NCI-H2196 treated with DMSO at 0.1 percent for 48 hours (cell line): ENCODE measurements at regions not wholly inside any gene's neighbourhood (a gene's known extent, or its start where the extent isn't known, plus 50 kb on each side); places are given as distances from the start of the nearest gene placed in this dataset.
"Not testable (repeated sequence)": the region's sequence is repeated elsewhere in the genome, so short reads cannot be mapped to it uniquely, and the experiment has no call there.

Experiments
- DNase-seq: peaks from one replicate; lab custom pipeline; 2025; ENCODE audit not compliant: unreplicated experiment; lab: John Stamatoyannopoulos, UW

- no peak for DNase-seq
Measured at GRCh38 chr15:66882251-66883020, 180.4 kb downstream of the SMAD6 start.

DNA sequence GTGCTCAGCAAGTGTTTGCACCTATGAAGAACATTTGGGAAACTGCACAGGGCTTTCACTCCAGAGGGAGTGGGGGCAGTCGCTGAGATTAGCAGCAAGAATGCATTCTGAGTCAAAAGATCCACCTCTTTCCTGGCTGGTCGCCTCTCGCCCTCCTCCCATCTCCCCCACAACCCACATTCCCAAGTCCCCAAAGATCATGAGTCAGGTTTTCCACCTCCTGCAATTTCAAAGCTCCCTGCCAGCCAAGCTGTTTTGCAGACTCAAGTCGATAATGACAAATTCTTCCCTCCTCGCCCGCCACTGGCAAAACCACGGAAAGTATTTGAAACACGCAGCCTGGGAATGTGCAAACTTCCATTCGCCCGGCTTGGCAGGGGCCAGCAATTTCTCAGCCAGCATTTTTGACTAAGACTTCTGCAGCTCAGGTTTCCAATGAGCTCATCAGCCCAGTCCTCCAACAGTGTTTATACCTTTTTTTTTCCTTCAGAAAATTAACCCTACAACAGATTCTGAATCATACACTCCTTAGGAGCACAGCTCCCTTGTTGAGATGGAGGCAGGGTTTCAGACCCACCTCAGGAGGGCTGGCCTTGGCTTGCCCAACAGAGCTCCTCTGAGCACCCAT lies 181.4 kb downstream of the SMAD6 start:
- DNase-seq = peak; percentile 26

- DNase-seq = no peak
Measured at GRCh38 chr15:66884115-66884622, 181.2 kb upstream of the SMAD3 start.

DNA sequence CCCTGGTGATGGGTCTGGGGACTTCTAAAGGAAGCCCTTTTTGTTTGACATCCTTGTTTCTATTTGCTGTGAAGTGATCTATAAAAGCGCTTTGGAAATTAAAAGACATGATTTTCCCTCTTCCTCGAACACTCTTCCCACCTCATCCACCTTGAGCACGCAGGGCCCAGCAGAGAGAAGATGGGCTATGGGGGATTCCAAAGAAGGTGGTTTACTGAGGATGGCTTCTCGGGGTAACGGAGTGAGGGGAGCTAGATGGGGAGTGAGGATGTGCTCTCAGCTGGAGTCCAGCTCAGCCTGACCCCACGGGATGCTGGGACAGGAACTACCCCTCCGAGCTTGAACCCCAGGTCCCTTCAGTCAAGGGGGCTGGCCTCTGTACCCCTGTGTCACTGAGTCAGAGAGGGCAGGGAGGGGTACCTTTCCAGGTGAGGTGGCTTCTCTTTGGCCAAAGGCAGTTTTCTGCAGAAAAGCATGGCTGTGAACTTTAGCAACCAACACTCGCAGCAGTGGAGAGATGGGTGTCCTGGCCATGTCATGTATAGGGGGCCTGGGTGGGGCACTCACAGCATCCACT lies 180.7 kb upstream of the SMAD3 start:
- no peak for DNase-seq

DNA sequence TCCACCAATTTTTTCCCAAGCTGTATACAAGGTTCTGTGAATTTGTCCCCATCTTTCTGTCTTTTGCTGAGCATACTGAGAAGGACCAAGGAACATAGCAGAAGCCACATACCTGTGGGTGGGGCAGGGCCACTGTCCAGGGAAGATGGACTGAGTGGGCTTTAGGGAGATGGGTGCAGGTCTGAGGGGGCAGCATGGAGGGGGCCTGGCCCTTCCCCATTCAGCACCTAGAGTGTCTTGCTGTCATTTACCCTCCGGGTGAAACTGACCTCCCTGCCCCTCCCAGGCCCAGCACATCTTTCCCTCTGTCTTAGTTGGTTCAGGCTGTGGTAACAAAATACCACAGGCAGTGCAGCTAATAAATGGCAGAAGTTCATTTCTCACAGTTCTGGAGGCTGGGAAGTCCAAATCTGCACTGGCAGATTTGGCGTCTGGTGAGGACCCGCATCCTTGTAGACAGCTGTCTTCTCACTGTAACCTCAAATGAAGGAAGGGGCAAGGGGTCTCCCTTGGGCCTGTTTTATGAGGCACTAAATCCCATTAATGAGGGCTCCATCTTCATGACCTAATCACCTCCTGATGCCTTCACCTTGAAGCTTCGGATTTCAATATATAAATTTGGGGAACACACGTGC lies 180.0 kb upstream of the SMAD3 start:
- no peak for DNase-seq

- DNase-seq = no peak
Measured at GRCh38 chr15:66886241-66886675, 179.1 kb upstream of the SMAD3 start.

GRCh38 chr15:66886686-66887273 lies 178.6 kb upstream of the SMAD3 start:
- no peak for DNase-seq

DNA sequence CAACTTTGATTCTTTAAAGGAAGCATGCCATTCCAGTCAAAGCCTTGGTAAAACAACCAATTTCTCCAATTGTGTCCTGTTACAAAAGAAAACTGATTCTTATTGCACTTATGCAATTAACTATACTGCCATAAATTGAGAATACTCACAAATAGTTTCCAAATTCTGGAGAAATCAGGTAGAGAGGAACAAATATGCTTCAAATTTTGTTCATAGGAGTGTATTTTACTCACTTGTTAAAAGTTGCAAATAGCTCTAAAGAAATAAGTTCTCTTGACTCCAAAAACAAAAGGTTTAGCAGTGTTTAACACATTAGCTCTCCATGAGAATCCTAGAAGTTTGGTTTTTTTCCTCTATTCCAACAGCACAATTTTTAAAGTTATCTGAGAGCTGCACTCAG lies 176.1 kb upstream of the SMAD3 start:
- not testable (repeated sequence) for DNase-seq

GRCh38 chr15:66891776-66892175 lies 173.6 kb upstream of the SMAD3 start:
- DNase-seq = no peak

GRCh38 chr15:66893294-66893693 lies 172.1 kb upstream of the SMAD3 start:
- no peak for DNase-seq

GRCh38 chr15:66894363-66894762 lies 171.0 kb upstream of the SMAD3 start:
- DNase-seq = no peak

- no peak for DNase-seq
Measured at GRCh38 chr15:66894986-66895780, 170.2 kb upstream of the SMAD3 start.

GRCh38 chr15:66895794-66896453 lies 169.5 kb upstream of the SMAD3 start:
- DNase-seq = no peak

- no peak for DNase-seq
Measured at GRCh38 chr15:66896611-66897010, 168.8 kb upstream of the SMAD3 start.

- DNase-seq = no peak
Measured at GRCh38 chr15:66897416-66897815, 168.0 kb upstream of the SMAD3 start.

- DNase-seq = no peak
Measured at GRCh38 chr15:66897971-66898370, 167.4 kb upstream of the SMAD3 start.

DNA sequence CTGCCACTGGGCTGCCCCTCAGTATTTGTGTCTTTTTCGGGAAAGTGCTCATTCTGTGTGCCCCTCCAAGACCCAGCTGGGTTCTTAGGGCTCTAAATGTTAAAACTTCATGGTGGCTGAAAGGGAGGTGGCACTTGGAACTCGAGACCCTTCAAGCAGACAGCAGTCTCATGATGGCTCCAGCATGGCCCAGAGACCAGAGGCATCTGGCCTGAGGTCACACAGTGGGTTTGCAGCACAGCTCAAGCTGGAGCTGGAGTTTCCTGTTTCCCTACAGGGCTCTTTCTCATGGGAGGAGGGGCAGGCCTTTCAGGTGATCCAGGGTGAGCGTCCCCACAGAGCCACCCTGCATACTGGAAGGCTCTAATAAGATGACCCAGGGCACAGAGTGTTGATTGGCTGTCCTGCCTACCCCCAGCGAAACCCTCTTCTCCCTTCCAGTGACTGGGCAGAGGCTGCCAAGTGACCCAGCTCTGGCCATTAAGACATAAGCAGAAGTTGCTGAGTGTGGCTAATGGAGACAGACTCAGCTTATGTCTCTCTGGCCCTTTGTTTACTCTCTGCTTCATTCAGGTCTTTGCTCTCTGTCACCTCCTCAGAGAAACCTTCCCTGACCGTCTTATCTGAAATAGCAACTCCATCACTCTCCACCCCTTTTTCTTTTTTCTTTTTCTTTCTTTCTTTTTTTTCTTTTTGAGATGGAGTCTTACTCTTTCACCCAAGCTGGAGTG lies 166.6 kb upstream of the SMAD3 start:
- DNase-seq = no peak

- no peak for DNase-seq
Measured at GRCh38 chr15:66899555-66900350, 165.6 kb upstream of the SMAD3 start.
